CD4-positive, alpha-beta T cell treated with Interleukin-4 for 1 hour (primary cell): ENCODE measurements at regions not wholly inside any gene's neighbourhood (a gene's known extent, or its start where the extent isn't known, plus 50 kb on each side); places are given as distances from the start of the nearest gene placed in this dataset.

Source experiments
- DNase-seq, 2 donors: peaks; one replicate each; pipeline ENCODE4 v3.0.0-alpha.2; 2020 to 2022

DNA sequence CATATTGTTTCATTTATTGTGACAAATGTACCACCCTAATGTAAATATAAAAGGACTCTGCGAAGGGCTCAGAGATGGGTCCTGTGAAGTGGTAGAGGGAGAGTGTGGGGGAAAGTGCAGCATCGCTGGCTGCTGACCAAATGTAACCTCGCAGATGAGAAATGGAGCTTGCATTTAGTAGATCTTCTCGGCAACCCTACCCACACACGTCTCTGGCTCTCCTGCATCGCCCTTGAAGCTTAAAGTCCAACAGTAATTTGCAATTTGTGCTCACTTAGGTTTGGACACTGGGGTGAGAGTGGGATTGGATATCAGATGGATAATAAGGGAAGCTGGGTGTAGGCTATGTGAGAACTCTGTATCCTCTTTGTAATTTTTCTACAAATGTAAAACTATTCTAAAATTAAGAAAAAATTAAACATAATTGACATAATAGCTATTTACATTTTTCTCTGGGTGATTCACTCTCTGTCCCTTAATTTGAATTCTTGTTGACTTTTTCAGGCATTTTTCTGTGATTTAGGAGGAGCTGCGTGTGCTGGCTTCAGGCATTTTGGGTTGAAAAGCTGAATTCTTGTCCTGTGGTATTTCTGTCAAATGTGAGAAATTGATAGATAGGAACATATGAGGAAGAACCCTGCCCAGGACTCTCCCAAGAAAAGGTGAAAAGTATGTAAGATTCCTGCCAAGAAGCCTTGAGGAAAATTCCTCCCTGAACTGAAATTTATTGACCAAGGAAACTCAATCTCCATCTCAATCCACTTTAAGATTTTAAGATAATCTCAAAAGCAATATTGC lies 524.7 kb upstream of the MCTP2 start:
- no peak for DNase-seq

DNA sequence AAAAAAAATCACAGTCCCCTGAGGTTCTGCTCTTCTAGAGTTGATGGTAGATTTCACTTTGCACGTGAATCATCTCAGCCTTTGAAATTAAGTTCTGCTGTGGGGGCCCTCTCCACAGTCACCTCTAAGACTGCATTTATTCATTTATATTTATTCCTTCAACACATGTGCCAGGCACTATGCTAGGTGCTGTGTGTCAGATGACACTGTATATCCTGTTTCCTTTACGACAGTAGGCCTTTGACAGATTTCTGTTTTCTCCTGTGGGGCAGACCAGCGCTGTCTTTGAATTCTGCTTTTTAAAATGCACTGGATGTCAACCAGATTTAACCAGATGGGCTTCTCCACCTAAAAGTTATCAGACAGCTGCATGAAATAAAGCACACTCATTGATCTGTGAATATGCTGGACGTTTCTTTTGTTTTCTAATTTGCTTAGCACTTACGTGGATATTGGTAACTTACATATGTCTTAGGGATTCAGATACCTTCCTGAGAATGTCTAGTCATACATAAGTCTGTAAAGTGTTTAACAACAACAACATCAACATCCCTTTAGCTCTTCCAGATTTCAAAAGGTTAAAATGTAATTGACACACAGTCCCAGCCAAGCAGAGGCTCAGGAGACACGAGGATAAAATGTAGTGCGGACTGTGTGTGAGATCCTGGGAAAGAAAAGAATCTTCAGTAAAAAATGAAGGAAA lies 525.5 kb upstream of the MCTP2 start:
- no peak for DNase-seq

DNA sequence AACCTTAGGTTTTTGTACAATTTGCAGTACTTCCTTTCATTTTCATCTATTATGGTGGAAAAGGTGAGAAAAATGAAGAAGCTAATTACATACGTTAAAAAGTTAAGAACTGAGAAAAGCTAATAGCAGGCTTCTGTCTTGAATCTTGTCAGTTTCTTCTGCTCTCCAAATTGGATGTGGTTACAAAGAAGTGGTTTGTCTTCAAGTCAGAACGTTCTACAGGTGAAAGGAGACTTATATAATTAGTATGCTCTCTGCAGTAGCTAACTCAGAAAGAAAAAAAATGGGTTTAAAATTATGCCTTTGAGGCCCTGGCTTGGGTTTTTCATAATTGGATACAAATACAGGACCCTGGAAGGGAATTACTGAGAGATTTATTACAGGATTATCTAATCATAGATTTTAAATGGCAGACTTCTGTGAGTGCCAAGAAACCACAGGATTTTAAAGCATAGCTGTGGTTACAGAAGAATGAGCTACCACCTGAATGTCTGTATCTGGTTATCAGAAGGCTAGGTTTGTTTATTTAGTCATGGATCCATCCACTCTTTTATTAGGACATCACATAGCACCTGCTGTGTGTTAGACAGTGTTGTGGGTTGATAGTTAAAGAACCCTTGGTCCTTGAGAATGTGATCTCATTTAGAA lies 528.1 kb upstream of the MCTP2 start:
- DNase-seq, result no peak

DNA sequence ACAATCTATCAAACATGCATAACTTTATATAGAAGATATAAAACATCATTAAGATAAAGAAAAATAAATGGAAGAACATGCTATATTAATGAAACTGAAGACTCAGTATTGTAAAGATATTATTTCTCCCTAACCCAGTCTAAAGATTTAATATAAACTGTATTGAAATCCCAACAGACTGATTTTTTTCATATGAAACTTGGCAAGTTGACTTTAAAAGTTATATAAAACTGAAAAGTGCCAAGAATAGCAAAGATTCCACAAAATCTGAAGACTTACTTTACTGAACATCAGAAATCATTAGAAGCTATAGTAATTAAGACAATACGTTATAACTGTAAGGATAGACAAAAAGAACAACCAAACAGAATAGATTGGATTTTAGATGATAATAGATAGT lies 531.3 kb upstream of the MCTP2 start:
- no peak for DNase-seq

DNA sequence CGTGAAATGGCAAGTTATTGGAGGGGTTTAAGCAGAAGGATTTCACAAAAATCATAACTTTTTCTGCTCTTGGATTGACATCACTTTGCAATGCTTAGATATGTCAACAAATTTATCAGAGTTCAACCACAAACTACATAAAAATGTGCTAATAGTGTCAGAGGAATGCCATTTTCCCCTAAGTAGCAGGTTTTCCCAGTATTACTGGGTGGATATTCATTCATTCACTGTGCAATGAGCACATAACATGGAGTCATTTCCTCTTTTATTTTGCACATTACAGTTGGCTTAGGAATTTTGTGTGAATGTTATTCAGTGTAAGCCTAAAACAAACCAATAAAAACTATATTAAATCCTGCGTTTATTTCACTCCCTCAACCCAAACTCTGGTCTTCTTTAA lies 537.3 kb upstream of the MCTP2 start:
- DNase-seq, result no peak

DNA sequence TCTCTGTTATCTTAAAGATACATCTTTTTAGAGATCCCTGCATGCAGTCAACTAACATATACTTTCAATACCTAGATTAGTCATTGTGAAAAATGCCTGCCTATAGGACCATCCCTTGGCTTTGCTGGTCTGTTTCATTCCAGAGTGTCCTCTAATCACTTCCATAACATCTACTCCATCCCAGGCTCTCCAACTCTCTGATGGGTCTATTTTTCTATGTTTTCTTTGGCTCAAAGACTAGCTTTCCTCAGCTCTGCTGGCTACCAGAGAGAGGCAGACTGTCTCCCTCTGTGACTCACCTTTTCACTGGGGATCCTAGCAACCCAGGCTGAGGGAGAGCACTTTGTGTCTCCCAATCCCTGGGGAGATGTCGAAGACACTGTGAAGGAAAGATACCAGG lies 547.7 kb upstream of the MCTP2 start:
- no peak for DNase-seq

DNA sequence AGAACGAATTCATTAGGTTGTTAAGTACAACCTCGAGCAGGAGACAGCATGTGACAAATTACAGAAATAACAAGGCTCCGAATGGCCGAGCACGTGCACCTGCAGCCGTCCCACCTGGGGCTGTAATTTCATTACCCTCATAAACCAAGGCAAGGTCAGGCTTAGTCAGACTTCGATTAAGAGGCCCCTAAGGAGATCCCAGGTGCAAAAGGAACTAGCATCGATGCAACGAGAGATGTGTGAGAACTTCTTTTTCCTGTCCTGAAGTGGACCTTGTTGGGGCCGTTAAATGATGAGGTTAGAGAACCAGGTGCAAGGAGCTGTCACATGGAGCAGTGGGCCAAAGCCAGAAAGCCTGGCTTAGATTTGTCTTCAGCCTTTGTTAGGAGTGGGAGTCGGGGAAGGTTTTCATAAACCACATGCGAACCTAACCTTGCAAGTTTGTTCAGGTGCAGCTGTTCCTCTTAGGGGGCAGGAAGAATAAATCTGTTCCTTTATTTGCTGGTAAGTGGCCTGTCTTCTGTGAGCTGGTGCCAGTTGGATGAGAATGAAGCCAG lies 559.9 kb upstream of the MCTP2 start:
- DNase-seq, result no peak

DNA sequence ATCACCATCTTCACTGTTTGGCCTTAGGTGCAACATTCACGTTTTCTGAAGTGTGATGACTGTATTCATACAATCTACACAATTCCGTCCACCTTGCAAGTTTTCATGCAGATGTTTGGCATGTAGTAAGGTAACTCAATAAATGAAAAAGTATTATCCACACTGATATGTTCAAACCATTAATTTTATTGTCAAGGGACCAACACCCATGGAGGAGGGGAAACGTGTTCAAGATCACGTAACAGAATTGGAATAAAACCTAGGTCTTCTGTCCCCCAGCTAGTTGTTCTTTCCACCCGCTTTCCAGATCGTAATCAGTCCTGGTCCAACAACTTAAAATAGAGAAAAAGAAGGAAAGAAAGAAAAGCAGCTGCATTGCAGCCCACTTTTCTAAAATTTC lies 560.4 kb upstream of the MCTP2 start:
- no peak for DNase-seq

DNA sequence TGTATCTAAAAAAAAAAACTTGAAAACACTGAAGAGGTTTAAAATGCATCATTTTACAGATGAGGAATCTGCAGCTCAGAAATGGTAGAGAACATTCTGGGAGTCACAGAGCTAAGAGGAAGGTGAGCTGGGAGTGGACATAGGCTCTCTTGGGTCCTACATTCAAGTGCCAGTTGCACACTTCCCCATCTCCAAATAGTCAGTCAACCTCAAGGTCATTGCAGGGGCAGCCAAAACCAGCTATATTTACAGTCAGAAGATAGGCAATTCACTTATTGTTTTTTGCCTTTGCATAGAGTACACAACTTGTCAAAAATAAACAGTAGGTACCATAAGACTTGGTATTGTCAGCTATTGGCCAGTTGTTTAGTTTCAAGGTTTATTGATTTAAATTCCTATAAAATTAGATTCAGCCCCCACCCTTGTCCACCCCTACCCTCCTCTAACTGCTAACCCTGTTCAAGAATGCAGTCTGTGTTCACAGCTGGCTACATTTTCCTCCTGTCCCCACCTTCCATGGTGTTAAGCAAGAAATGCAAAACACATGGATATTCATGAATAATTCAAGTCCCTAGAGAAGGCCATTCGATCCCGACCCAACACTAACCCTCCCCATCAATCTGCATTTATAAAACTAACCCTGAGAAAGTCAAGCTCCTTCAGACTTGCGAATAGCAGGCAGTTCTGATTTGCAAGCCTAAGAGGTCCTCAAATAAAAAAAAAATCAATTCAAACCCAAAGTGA lies 567.0 kb upstream of the MCTP2 start:
- no peak for DNase-seq

DNA sequence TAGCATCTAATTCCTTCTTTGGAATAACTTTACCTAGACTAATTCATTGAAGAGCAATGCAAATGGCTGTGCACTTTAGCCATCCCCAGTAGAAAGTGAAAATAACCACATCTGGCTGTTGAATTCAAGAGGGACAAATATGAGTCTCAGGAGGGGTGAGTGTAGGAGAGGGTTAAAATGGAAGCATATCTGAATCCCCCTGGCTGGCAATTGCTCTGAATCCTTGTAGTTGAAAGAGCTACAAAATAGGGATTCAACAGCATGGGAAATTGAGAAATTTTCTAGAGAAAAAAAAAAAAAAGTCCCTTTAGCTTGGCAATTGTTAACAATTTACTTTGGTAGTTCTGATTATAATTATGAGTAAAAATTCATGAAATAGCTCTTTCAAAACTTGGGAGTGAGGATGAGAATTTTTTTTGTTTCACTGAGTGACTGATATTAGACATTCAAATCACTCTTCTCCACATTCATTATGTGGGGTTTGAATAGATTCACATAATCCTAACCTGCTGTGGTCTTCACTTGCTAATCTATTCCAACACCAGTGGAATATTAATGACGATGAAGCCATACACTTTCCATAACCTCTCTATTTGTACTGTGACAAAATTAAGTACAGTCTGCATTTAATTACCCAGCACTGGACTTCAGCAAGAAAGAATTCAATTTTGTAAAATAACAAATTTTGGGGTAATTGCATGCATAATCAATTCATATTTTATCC lies 569.0 kb upstream of the MCTP2 start:
- DNase-seq, result no peak

DNA sequence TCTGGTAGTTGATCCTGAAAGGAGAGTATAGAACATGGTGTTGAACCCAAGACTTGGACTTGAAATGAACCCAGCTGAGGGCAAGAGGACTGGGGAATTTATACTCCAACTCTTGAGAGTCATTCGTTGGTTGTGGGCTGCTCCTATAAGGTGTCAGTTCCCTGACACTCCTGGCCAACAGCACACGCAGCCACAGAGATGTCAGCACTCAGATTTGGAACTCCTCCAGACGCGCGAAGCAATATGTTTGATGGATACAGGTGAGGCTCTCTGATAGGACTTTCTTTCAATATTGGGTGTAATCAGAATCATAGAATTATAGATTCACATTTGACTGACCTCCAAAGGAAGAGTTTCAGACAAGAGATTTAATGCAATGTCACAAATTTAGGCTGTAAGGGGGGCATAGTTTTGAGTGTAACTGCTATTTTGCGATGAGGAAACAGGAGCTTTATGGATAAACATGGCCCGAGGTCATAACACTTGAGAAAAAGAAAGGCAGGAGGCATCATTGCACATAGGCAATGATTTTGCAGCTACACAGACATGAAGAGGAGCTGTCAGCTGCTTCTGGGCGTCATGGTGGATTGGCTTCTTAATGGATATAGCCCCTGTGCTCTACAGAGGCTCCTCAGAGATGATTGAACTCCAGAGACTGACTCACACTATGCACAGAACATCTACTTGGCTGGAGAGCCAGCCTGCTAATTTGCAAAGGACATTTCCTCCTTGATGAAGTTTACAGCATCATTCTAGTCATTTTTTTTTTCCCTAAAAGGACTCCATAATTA lies 569.2 kb upstream of the RGMA start:
- no peak for DNase-seq

DNA sequence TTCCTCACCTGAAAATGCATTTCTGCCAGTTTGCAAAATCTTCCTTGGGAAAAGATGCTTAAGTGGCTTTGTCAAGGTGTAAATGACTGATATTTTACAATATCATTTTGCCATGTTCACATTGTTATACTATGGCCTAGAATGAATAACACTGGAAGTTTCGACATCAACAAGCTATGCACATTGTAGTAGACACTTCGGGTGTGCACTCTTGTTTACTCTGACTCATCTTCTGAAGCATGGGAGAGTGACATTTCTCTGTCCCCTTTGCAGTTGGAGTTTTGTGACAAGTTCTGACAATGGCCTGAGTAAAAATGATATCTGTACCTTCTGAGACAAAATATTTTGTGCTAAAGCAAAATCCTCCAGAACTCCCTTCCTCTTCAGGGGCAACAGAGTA lies 567.0 kb upstream of the RGMA start:
- DNase-seq, result no peak

DNA sequence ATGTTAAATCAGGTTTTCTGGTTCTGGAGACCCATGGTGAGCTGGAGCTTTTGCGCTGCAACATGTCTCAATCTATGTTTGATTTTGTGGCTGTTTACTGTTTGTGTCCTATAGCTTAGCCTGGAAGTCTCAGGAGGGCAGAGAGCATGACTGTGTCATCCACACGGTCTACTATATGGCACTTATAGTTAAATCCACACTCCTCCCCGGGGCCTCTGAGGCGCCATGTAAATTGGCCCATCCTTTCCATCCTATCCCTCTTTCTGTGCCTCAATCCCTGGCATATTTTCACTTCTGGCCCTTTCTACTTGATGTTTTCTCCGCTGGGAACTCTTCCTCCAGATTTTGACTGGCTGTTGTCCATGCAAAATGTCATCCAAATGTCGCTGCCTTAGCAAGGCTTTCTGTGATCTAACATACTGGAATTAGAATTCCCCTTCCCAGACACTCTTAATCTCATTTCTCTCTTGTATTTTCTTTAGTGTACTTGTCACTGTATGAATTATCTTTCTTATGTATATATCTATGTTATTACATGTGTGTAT lies 560.8 kb upstream of the RGMA start:
- no peak for DNase-seq

DNA sequence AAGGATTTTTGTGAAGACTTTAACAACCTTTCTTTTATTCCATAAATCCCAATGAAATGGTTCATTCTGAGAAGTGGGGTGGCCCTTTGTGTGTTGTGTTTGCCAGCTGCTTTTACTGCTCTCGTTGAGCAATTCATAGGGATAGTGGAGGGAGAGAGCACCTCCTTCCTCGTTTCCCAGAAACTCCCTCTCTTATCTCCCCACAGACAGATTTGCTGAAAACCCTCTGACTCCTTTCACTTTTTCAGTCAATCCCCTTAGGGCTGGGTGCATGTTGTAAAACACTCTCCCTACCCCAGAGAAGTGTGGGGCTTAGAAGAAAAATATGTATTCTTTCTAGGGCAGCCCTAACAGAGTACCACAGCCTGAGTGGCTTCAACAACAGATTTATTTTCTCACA lies 557.2 kb upstream of the RGMA start:
- DNase-seq, result no peak

DNA sequence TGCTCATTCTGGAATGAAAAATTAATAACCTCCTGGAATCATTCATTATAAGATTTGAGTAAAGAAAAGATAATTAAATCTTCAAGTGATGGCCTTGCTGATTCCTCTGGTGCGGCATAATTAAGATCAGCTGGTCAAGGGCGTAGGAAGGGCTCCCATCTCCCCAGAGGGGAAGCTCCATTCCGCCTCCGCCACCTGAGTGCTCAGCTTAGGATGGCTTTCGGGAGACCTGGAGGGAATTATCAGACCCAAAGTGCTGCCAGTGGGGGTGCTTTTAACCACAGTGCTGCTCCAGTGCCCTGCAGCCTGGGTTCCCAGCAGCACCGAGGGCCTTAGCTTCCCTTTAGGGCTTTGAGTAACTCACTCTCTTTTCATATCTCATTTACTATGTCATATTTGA lies 556.6 kb upstream of the RGMA start:
- DNase-seq, result no peak

DNA sequence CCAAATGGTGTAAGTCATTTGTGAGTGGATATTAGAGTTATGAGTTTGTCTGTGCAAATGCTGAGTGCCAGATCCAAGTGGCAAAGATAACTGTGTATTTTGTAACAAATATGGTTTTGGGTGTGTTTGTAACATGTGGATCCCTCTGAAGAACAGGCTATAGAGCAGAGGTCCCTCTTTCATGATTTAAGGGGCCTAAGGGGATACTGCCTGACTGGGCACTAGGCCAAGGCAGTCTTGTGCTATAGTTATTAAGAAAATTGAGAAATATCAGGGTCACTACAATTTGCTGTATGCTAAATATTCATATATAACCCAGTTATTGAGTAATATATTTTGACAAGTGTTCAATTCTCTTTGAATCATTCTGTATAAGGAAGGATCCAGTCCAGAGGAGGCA lies 555.6 kb upstream of the RGMA start:
- no peak for DNase-seq

DNA sequence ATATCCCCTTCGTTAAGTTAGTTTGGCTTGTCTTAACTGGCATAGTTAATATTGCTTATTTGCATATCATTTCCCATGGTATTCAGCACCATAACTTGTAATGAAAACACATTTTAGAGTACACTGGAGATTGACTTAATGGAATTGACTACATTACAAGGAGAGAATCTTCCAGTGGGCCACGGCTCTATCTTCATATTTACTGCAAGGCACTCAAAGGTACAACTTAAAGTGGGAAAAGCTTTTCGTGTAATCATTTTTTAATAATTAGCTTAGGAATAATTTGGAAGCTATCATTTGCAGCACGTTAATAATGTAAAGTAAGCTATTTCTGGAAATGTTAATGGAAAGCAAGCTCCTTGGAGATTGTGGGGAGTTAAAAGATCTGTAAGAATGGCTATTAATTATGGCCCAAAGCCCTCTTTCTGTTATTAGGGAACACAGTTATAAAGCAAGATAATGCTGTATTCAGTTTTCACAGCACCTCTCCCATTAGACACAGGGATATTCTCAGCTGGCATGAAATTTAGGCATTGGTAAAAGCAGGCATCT lies 551.5 kb upstream of the RGMA start:
- DNase-seq, result no peak

DNA sequence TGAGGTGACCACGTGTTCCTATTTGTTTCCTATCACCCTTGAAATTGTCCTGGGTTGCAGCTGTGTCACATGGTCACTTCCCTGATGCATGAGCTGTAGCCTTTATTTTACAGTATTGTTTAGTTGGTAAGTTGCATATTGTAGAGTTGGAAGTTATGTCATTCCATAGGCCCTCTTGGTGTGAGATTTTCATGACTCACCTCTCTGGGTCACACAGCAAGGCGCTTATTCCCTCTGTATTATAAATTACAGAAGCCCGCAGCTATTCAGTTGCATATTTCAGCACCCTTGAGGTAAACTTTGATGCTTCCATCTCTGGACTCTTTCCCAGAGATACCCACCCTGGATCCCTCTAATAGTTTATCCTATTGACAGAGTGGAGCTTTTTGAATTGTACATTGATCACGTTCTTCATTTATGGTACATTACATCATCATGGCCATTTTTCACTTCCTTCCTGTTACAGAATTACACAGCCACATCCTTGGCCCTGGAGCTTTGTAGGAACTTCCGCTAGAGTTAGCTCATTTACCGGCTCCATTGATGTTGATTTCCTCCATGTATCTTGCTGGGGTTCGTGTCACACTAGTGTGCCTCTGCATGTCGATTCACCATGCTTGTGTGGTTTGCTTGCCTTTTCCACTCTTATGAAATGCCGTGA lies 543.1 kb upstream of the RGMA start:
- DNase-seq, result no peak

DNA sequence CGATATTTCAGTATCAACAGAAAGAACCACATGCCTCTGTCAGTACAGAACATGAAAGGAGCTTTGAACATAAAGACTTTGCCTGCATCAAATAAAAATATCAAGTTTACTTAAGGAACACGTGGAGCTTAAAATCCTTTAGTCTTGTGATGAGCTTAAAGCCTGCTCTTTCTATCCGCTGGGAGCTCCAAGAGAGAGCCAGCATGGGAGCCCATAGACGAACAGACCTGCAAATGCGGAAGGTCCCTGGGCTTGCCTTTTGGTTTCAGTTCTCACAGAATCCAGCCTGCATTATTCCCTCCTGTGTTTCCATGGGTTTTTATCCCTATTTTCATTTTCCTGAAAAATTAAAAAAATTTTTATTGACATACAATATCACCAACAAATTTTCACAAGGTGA lies 530.6 kb upstream of the RGMA start:
- DNase-seq, result no peak

DNA sequence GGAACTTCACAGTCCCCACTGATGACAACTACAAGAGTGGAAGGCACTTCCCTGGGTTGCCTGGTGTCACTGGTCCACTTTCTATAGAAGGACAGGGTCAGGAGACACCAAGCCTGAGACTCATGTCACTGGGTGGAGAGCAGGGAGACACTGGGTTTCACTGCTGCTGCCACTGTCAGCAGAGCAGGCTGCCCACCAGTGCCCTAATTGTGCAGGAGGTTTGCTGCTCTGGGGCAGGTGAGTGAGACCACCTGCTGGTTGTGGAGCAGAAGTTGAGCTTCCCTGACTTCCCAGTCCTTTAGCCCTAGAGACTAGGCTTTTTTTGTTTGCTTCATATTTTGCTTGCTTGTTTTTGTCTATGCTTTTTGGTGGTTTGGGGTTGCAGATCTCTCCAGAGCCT lies 528.4 kb upstream of the RGMA start:
- no peak for DNase-seq
